DMS114 treated with DMSO at 0.1 percent for 48 hours (cell line): ENCODE measurements at regions not wholly inside any gene's neighbourhood (a gene's known extent, or its start where the extent isn't known, plus 50 kb on each side); places are given as distances from the start of the nearest gene placed in this dataset.

ENCODE experiments used
- DNase-seq: peaks from one replicate; lab custom pipeline; 2025; ENCODE audit not compliant: unreplicated experiment; lab: John Stamatoyannopoulos, UW

- DNase-seq = no peak
Measured at GRCh38 chr2:6392354-6392753, 473.4 kb downstream of the CMPK2 start.

- DNase-seq = no peak
Measured at GRCh38 chr2:6392966-6393365, 472.7 kb downstream of the CMPK2 start.

- no peak for DNase-seq
Measured at GRCh38 chr2:6393819-6394218, 471.9 kb downstream of the CMPK2 start.

GRCh38 chr2:6394276-6394675 is 471.4 kb downstream of the CMPK2 start:
- DNase-seq = no peak

GRCh38 chr2:6398421-6398820 is 467.3 kb downstream of the CMPK2 start:
- no peak for DNase-seq

GRCh38 chr2:6401301-6401700 is 464.4 kb downstream of the CMPK2 start:
- no peak for DNase-seq

GRCh38 chr2:6408057-6408456 is 457.6 kb downstream of the CMPK2 start:
- DNase-seq = no peak

- no peak for DNase-seq
Measured at GRCh38 chr2:6410313-6410712, 455.4 kb downstream of the CMPK2 start.

GRCh38 chr2:6412533-6413091 is 453.1 kb downstream of the CMPK2 start:
- DNase-seq = no peak

- DNase-seq = no peak
Measured at GRCh38 chr2:6417050-6417449, 448.7 kb downstream of the CMPK2 start.

- DNase-seq = no peak
Measured at GRCh38 chr2:6418291-6418690, 447.4 kb downstream of the CMPK2 start.

- no peak for DNase-seq
Measured at GRCh38 chr2:6421138-6421730, 444.5 kb downstream of the CMPK2 start.

- DNase-seq = no peak
Measured at GRCh38 chr2:6421888-6422287, 443.8 kb downstream of the CMPK2 start.

- DNase-seq = no peak
Measured at GRCh38 chr2:6423157-6423556, 442.6 kb downstream of the CMPK2 start.

GRCh38 chr2:6423944-6424343 is 441.8 kb downstream of the CMPK2 start:
- DNase-seq = no peak

- DNase-seq = no peak
Measured at GRCh38 chr2:6425032-6425431, 440.7 kb downstream of the CMPK2 start.

- no peak for DNase-seq
Measured at GRCh38 chr2:6429210-6429986, 436.3 kb downstream of the CMPK2 start.

GRCh38 chr2:6434438-6434837 is 431.3 kb downstream of the CMPK2 start:
- DNase-seq = no peak

GRCh38 chr2:6441800-6442199 is 423.9 kb downstream of the CMPK2 start:
- no peak for DNase-seq

GRCh38 chr2:6442252-6442985 is 423.3 kb downstream of the CMPK2 start:
- no peak for DNase-seq

- no peak for DNase-seq
Measured at GRCh38 chr2:6443061-6443823, 422.5 kb downstream of the CMPK2 start.
